Endothelial cell of umbilical vein (primary cell): ENCODE measurements at regions not wholly inside any gene's neighbourhood (a gene's known extent, or its start where the extent isn't known, plus 50 kb on each side); places are given as distances from the start of the nearest gene placed in this dataset.

ENCODE experiments used
- CTCF ChIP-seq, 2 donors: IDR thresholded peaks; 1 replicate in 1 of 2; 2 replicates in 1 of 2; pipeline ENCODE4 v1.5.1; 2011; ENCODE audit warnings: low read length in 2 of 2, mild to moderate bottlenecking in 2 of 2, moderate library complexity in 2 of 2, control low read depth in 1 of 2, inconsistent platforms in 1 of 2, low read depth in 1 of 2; ENCODE audit not compliant: insufficient read depth in 1 of 2; ENCODE audit errors: extremely low read depth in 1 of 2
- EZH2 ChIP-seq: IDR thresholded peaks from 2 replicates; pipeline ENCODE4 v1.6.1; 2012; ENCODE audit warnings: borderline replicate concordance, low read depth, mild to moderate bottlenecking, moderate library complexity, low read length, inconsistent platforms; ENCODE audit not compliant: severe bottlenecking
- JUN ChIP-seq: IDR thresholded peaks from 2 replicates; pipeline ENCODE4 v1.6.1; 2011; ENCODE audit warnings: borderline replicate concordance, low read depth; ENCODE audit not compliant: insufficient read length, insufficient read depth
- POLR2A ChIP-seq: IDR thresholded peaks from 2 replicates; pipeline ENCODE4 v1.6.1; 2012; ENCODE audit warnings: low read depth, mild to moderate bottlenecking, control low read depth, low read length
- POLR2AphosphoS5 ChIP-seq: IDR thresholded peaks from 2 replicates; pipeline ENCODE4 v1.6.1; 2012; ENCODE audit warnings: low read depth, mild to moderate bottlenecking, control low read depth, low read length, moderate library complexity; ENCODE audit not compliant: insufficient read depth
- TF ChIP-seq, protein P1 (sequence below): IDR thresholded peaks from 2 replicates; pipeline ENCODE4 v1.6.1; 2011; ENCODE audit not compliant: insufficient read depth, insufficient read length

GRCh38 chr10:131003455-131003854, 308.1 kb downstream of the TCERG1L start:
- no peak for TF ChIP-seq CTCF (IDR thresholded peaks at IDR 0.05; ENCODE audit: extremely low read depth in 1 of 2, insufficient read depth in 1 of 2, low read depth in 1 of 2, low read length in 2 of 2)
- no peak for TF ChIP-seq POLR2A
- no peak for TF ChIP-seq JUN
- no peak for TF ChIP-seq EZH2
- TF ChIP-seq POLR2AphosphoS5 = no peak
- TF ChIP-seq, protein P1, sequence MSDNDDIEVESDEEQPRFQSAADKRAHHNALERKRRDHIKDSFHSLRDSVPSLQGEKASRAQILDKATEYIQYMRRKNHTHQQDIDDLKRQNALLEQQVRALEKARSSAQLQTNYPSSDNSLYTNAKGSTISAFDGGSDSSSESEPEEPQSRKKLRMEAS = no peak
